Thyroid gland (tissue), 4 donors: ENCODE measurements at regions not wholly inside any gene's neighbourhood (a gene's known extent, or its start where the extent isn't known, plus 50 kb on each side); places are given as distances from the start of the nearest gene placed in this dataset.
"Not testable (repeated sequence)": the region's sequence is repeated elsewhere in the genome, so short reads cannot be mapped to it uniquely, and the experiment has no call there.

Experiments used
- POLR2A ChIP-seq, 2 donors: fragments of 450-650 bp; IDR thresholded peaks; one replicate each; pipeline ENCODE4 v1.6.1; 2017; ENCODE audit warnings: antibody characterized with exemption in 2 of 2, mild to moderate bottlenecking in 2 of 2, moderate library complexity in 1 of 2
- TF ChIP-seq, protein P1 (sequence below), 6 experiments: fragments of 200-600 bp in 3 of 6; fragments of 450-650 bp in 3 of 6; sonication (generic) in 3 of 6; IDR thresholded peaks; one replicate each; pipeline ENCODE4 v1.5.1; 2016 to 2019; ENCODE audit warnings: antibody characterized with exemption in 6 of 6, mild to moderate bottlenecking in 2 of 6, inconsistent platforms in 1 of 6, moderate library complexity in 1 of 6

DNA sequence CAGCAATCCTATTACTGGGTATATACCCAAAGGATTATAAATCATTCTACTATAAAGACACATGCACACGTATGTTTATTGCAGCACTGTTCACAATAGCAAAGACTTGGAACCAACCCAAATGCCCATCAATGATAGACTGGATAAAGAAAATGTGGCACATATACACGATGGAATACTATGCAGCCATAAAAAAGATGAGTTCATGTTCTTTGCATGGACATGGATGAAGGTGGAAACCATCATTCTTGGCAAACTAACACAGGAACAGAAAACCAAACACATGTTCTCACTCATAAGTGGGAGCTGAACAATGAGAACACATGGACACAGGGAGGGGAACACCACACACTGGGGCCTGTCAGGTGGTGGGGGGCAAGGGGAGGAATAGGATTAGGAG, 58.1 kb upstream of the PMCH start:
- not testable (repeated sequence) for TF ChIP-seq POLR2A (IDR thresholded peaks at IDR 0.05)
- TF ChIP-seq, protein P1, sequence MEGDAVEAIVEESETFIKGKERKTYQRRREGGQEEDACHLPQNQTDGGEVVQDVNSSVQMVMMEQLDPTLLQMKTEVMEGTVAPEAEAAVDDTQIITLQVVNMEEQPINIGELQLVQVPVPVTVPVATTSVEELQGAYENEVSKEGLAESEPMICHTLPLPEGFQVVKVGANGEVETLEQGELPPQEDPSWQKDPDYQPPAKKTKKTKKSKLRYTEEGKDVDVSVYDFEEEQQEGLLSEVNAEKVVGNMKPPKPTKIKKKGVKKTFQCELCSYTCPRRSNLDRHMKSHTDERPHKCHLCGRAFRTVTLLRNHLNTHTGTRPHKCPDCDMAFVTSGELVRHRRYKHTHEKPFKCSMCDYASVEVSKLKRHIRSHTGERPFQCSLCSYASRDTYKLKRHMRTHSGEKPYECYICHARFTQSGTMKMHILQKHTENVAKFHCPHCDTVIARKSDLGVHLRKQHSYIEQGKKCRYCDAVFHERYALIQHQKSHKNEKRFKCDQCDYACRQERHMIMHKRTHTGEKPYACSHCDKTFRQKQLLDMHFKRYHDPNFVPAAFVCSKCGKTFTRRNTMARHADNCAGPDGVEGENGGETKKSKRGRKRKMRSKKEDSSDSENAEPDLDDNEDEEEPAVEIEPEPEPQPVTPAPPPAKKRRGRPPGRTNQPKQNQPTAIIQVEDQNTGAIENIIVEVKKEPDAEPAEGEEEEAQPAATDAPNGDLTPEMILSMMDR (IDR thresholded peaks at IDR 0.05), result not testable (repeated sequence)
